HTR-8/SVneo (cell line): ENCODE measurements at regions not wholly inside any gene's neighbourhood (a gene's known extent, or its start where the extent isn't known, plus 50 kb on each side); places are given as distances from the start of the nearest gene placed in this dataset.
"Not testable (repeated sequence)": the region's sequence is repeated elsewhere in the genome, so short reads cannot be mapped to it uniquely, and the experiment has no call there.

Source experiments
- DNase-seq: peaks from one replicate; pipeline ENCODE4 v3.0.0; 2011; ENCODE audit warnings: low spot score, mixed read lengths; ENCODE audit not compliant: insufficient read length
- FAIRE-seq: peaks from 2 replicates; lab custom pipeline; 2011; peaks lifted over from hg19 to GRCh38; lab: Jason Lieb, UNC

GRCh38 chr1:20432341-20432740 is 53.7 kb downstream of the CAMK2N1 start:
- FAIRE-seq = no peak
- no peak for DNase-seq

GRCh38 chr1:20431176-20431460 is 54.9 kb downstream of the CAMK2N1 start:
- no peak for FAIRE-seq

GRCh38 chr1:20430355-20431175 is 55.4 kb downstream of the CAMK2N1 start:
- no peak for FAIRE-seq
- peak; percentile 45 for DNase-seq

More at GRCh38 chr1:20431176-20431460, 54.9 kb downstream of the CAMK2N1 start:
- no peak for DNase-seq

- FAIRE-seq = no peak
- no peak for DNase-seq
Observed at GRCh38 chr1:20429296-20429695, 56.7 kb downstream of the CAMK2N1 start.

- FAIRE-seq (no peak), DNase-seq (no peak)
Observed at GRCh38 chr1:20428841-20429240, 57.2 kb downstream of the CAMK2N1 start.

GRCh38 chr1:20426923-20427322 is 59.1 kb downstream of the CAMK2N1 start:
- FAIRE-seq (no peak), DNase-seq (peak; percentile 55)

- no peak for FAIRE-seq
- DNase-seq = no peak
Observed at GRCh38 chr1:20426371-20426770, 59.6 kb downstream of the CAMK2N1 start.

- FAIRE-seq (no peak), DNase-seq (no peak)
Observed at GRCh38 chr1:20425622-20426021, 60.4 kb downstream of the CAMK2N1 start.

GRCh38 chr1:20423169-20423795 is 62.7 kb downstream of the CAMK2N1 start:
- DNase-seq (no peak), FAIRE-seq (no peak)

- no peak for DNase-seq
- FAIRE-seq = no peak
Observed at GRCh38 chr1:20421441-20421840, 64.6 kb downstream of the CAMK2N1 start.

- no peak for FAIRE-seq
Observed at GRCh38 chr1:20417581-20417980, 68.4 kb downstream of the CAMK2N1 start.

GRCh38 chr1:20416706-20417105 is 69.3 kb downstream of the CAMK2N1 start:
- DNase-seq = no peak

More at GRCh38 chr1:20417581-20417980, 68.4 kb downstream of the CAMK2N1 start:
- DNase-seq = no peak

GRCh38 chr1:20413776-20414140 is 72.3 kb downstream of the CAMK2N1 start:
- FAIRE-seq = no peak
- no peak for DNase-seq

More at GRCh38 chr1:20416706-20417105, 69.3 kb downstream of the CAMK2N1 start:
- FAIRE-seq = no peak

GRCh38 chr1:20413136-20413775 is 72.8 kb downstream of the CAMK2N1 start:
- FAIRE-seq (no peak), DNase-seq (no peak)

- peak; percentile 88 for FAIRE-seq
- DNase-seq = peak; percentile 82
Observed at GRCh38 chr1:20411196-20411980, 74.6 kb downstream of the CAMK2N1 start.

GRCh38 chr1:20410503-20410902 is 75.5 kb downstream of the CAMK2N1 start:
- no peak for FAIRE-seq

GRCh38 chr1:20409971-20410370 is 76.0 kb downstream of the CAMK2N1 start:
- no peak for FAIRE-seq
- no peak for DNase-seq

More at GRCh38 chr1:20410503-20410902, 75.5 kb downstream of the CAMK2N1 start:
- DNase-seq = no peak

- DNase-seq (no peak), FAIRE-seq (no peak)
Observed at GRCh38 chr1:20409012-20409411, 77.0 kb downstream of the CAMK2N1 start.

- not testable (repeated sequence) for DNase-seq, FAIRE-seq
Observed at GRCh38 chr1:20408133-20408650, 77.8 kb downstream of the CAMK2N1 start.

- FAIRE-seq = no peak
- no peak for DNase-seq
Observed at GRCh38 chr1:20405893-20406604, 80.0 kb downstream of the CAMK2N1 start.
